ENCODE measurements at regions not wholly inside any gene's neighbourhood (a gene's known extent, or its start where the extent isn't known, plus 50 kb on each side); places are given as distances from the start of the nearest gene placed in this dataset.

- TF ChIP-seq POLR2AphosphoS5 (IDR thresholded peaks at IDR 0.05; ENCODE audit: low read depth, low read length) (no peak), SIN3A (IDR thresholded peaks at IDR 0.05; ENCODE audit: borderline replicate concordance, insufficient read depth, low read length) (no peak), TAF1 (IDR thresholded peaks at IDR 0.05; ENCODE audit: borderline replicate concordance, insufficient read depth, low read length) (no peak), REST (IDR thresholded peaks at IDR 0.05; ENCODE audit: insufficient read depth in 1 of 2, low read depth in 2 of 2, low read length in 2 of 2) (no peak), FOXP2 (optimal IDR thresholded peaks at IDR 0.05; ENCODE audit: borderline replicate concordance, extremely low read depth, extremely low read length, insufficient read depth) (no peak)
Measured at GRCh38 chr10:55215699-55216098, 414.7 kb upstream of the PCDH15 start.
